NCI-H146 (cell line): ENCODE measurements at regions not wholly inside any gene's neighbourhood (a gene's known extent, or its start where the extent isn't known, plus 50 kb on each side); places are given as distances from the start of the nearest gene placed in this dataset.
"Not testable (repeated sequence)": the region's sequence is repeated elsewhere in the genome, so short reads cannot be mapped to it uniquely, and the experiment has no call there.

Experiments used
- DNase-seq: peaks from one replicate; lab custom pipeline; 2025; lab: John Stamatoyannopoulos, UW

DNA sequence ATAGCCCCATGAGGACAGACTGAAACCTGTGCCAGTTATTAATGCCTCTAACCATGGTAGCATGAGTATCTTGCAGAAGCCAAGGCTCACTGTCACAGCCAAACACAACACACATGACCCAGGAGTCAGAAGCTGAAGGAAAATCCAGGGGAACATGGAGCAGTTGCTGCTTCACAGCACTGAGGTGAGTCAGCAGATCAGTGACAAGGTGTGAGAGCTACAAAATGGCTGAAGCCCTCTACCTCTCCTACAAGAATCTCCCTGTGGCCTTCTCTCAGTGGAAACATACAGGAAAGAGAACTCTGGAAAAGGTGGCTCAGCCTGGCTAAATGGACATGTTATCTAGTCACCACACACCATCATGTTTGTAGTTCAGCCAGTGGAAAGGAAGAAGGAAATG, 93.5 kb downstream of the NAB1 start:
- DNase-seq = no peak

DNA sequence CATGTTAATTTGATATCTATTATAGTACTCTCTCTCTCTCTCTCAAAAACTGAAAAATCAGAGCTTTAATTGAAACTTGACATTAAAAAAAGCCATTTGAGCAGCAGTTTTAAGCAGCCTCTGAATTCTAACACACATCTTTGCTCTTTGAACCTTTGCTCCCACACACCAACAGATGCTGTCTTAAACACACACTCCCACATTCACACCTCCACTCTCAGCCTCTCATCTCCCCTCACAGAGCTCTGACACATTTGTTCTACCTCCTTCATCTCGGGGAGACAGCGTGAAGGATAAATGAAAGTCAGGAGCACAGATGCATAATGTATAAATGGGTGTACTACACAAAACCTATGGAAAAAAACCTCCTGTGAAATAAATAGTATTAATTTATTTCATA, 95.2 kb downstream of the NAB1 start:
- no peak for DNase-seq

DNA sequence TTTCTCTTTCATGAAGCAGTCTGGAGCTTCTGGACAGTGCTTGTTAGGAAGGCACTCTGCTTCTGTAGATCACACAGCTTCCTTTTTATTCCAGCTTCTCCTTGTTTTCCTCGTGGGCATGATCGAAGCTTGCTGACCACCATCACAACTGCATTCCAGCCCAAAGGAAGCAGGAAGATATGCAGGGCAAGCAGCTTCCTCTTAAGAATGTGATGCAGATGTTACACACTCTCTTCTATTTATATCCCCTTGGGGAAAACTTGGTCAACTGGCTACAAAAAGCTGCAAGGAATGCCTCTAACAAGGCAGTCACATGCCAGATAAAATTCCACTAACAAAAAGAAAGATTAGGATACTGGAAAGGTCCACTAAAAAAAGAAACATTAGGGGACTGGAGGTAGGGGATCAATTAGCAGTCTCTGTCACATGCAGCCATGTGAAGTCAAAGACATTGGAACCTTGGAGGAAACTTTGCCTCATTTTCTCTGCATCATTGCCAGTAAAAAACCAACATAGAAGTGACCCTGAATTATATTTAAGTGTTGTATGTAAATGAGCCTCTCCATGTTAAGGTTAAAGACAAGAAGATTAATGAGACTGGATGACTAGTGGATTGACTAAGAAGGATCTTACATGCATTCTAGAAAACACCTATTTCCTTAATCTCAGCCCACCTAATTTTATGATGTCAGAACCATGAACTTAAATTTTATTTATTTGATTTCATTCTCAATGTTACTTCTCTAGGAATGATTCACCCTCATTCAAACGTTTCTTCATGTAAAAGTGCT, 98.3 kb downstream of the NAB1 start:
- no peak for DNase-seq

- DNase-seq = no peak
Observed at GRCh38 chr2:190748966-190749365, 100.1 kb downstream of the NAB1 start.

- no peak for DNase-seq
Observed at GRCh38 chr2:190755772-190756415, 107.0 kb downstream of the NAB1 start.

DNA sequence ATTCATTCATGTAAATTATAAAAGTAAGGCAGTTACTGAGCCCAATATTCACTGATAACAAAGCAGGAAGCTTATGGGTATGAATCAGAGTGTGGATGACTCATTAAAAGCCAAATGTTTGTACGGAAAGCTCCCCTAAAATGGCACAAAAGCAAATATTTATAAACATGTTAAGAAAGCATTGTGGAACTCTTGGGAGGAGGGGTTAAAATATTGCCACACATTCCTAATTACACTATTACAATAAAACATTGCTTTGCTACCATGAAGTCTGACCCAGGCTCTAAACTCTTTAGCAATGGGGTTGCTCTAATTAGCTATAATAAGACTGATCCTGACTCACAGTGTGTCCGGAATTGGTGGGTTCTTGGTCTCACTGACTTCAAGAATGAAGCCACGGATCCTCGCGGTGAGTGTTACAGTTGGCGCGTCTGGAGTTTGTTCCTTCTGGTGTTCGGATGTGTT, 110.9 kb downstream of the NAB1 start:
- no peak for DNase-seq

DNA sequence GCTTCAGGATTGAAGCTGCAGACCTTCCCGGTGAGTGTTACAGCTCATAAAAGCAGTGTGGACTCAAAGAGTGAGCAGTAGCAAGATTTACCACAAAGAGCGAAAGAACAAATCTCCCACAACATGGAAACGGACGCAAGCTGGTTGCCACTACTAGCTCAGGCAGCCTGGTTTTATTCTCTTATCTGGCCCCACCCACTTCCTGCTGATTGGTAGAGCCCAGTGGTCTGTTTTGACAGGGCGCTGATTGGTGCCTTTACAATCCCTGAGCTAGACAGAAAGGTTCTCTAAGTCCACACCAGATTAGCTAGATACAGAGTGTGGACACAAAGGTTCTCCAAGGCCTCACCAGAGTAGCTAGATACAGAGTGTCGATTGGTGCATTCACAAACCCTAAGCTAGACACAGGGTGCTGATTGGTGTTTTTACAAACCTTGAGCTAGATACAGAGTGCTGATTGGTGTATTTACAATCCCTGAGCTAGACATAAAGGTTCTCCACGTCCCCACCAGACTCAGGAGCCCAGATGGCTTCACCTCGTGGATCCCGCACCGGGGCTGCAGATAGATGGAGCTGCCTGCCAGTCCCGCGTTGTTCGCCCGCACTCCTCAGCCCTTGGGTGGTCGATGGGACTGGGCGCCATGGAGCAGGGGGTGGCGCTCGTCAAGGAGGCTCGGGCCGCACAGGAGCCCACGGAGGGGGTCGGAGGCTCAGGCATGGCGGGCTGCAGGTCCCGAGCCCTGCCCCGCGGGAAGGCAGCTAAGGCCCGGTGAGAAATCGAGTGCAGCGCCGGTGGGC, 111.7 kb downstream of the NAB1 start:
- not testable (repeated sequence) for DNase-seq

GRCh38 chr2:190761216-190761615, 112.3 kb downstream of the NAB1 start:
- not testable (repeated sequence) for DNase-seq

GRCh38 chr2:190762566-190762965, 113.7 kb downstream of the NAB1 start:
- DNase-seq = no peak

- no peak for DNase-seq
Observed at GRCh38 chr2:190763100-190763499, 114.2 kb downstream of the NAB1 start.

GRCh38 chr2:190763901-190764514, 115.1 kb downstream of the NAB1 start:
- no peak for DNase-seq

GRCh38 chr2:190765386-190766173, 115.0 kb upstream of the GLS start:
- DNase-seq = no peak

DNA sequence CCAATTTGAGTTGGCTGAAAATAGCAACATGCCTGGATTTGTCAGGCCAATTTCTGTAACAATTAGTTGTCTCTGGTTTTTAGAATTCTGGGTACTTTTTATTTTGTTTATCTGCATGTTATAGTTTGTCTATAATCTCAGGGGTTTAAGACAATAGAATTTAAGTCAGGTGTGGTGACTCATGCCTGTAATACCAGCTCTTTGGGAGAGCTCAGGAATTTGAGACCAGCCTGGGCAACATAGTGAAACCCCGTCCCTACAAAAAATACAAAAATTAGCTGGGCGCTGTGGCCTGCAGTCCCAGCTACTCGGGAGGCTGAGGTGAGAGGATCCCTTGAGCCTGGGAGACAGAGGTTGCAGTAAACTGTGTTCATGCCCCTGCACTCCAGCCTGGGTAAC, 114.4 kb upstream of the GLS start:
- no peak for DNase-seq

GRCh38 chr2:190766595-190766994, 114.0 kb upstream of the GLS start:
- DNase-seq = no peak

- no peak for DNase-seq
Observed at GRCh38 chr2:190767821-190768220, 112.8 kb upstream of the GLS start.

- no peak for DNase-seq
Observed at GRCh38 chr2:190769258-190769657, 111.4 kb upstream of the GLS start.

- DNase-seq = no peak
Observed at GRCh38 chr2:190771726-190772125, 108.9 kb upstream of the GLS start.

- DNase-seq = no peak
Observed at GRCh38 chr2:190780594-190780993, 100.0 kb upstream of the GLS start.

DNA sequence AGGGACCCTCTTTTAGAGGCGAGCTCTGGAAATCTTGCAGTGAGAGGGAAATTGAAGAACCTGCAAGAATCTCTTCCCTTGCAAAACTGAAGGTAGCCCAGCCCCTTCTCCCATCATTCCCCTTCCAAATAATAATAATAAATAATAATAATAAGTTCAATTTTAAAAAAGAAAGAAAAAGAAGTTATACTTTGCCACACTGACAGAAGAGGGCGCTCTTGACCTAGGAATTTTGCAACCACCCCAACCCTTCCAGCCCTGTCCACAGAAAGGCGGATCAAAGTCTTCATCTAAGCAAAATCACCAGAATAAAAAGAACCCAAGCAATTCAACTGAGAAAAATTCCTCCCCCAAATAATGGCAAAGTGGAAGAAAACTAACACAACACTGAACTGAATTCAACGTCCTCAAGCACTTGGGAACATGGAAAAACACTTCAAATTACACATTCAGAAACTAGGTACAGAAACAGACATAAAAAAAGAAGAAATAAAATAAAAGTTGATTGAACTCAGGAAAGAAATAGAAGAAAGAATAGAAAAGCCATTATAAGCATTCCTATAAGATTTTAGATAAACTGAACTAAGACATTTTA, 98.9 kb upstream of the GLS start:
- peak; percentile 26 for DNase-seq

GRCh38 chr2:190782264-190782663, 98.4 kb upstream of the GLS start:
- DNase-seq = no peak
